GM12864 (cell line): ENCODE measurements at regions not wholly inside any gene's neighbourhood (a gene's known extent, or its start where the extent isn't known, plus 50 kb on each side); places are given as distances from the start of the nearest gene placed in this dataset.
"Not testable (repeated sequence)": the region's sequence is repeated elsewhere in the genome, so short reads cannot be mapped to it uniquely, and the experiment has no call there.

ENCODE experiments used
- DNase-seq: peaks from one replicate; pipeline ENCODE4 v3.0.0-alpha.2; 2011; ENCODE audit warnings: low read depth
- H3K4me3 ChIP-seq: 2 replicates; pipeline ENCODE4 v1.5.1; 2011; ENCODE audit warnings: mild to moderate bottlenecking, low read depth, low read length, control low read depth

DNA sequence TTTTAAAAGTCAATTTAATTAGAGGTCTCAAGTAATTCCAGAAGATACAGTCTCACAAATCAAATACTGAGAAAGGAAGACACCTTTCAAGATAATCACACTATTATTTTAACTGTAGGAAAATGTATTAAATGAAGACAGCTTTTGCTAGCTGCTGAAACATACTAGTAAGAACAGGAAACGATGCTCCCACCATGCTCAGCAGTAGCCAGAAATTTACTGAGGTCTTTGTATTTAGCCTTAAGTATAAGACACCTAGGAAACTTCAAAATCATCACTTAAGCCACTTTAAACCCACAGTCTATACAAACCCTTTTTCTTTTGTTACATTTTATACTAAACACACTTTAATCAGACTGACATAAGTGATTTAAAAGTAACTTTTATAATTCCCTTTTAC lies 72.7 kb upstream of the NPIPB12 start:
- DNase-seq, H3K4me3 ChIP-seq: not testable (repeated sequence)

DNA sequence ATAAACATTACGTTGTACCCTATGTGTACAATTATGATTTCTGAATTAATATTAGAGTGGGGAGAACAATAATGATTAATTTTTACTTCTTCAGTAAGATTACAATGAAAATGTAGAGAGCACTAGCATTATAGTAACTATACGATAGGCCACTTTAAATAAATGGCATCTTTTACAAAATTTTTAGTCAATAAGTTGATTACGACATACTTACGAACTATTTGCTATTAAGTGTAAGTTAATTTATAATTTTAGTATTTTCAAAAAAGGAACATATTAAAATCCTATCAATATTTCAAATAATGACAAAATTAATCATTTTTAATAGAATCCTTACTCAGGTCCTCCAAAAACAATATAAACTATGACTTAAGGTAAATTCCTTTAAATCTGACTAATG lies 75.6 kb upstream of the NPIPB12 start:
- DNase-seq, H3K4me3 ChIP-seq: not testable (repeated sequence)

DNA sequence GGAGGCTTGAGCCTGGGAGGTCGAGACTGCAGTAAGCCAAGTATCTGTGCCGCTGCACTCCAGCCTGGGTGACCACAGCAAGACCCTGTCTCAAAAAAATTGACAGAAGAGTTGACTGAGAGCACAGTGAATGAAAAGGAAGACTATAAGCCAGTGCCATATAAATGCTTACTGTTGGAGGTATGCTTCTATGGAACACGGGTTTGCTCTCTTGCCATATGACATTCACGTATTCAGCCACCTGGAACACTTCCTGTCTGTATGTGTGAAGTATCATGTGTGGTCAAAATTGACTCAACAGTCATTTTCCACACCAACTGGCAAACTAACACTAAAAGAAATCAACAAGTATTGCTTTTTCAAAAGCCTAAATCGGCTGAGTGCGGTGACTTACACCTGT lies 71.1 kb upstream of the SPN start:
- not testable (repeated sequence) for DNase-seq, H3K4me3 ChIP-seq

DNA sequence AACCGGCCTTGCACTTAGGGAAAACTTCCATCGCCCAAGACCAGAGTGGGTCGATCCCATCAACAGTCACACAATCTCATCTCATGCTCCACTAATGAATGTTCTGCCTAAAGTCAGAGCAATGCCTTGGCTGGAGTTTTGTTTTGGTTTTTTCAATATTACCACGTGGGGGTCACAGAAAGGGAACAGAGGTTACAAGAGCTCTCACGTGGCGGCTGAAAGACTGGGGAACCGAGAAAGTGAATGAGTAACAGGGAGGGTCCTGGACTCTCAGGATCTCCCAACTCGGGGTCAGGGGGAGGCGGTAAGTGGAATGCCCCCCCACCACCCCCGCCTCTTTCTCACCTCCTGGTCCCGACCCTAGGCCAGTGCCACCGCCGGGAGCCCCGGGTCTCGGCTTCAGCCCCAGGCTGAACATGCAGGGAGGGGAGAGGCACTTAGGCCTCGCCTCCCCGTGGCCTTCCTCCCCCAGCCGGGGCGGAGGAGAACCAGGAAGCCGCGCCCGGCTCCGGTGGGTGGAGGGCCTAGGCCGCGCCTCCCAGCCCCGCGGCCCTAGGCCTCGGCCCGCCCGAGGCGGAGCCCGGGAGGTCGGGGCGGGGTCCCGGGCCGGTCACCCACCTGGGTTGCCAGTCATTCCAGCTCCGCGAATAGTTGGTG lies 68.7 kb upstream of the SPN start:
- H3K4me3 ChIP-seq = peak overlapping the region; percentile 60
- DNase-seq = not testable (repeated sequence)

DNA sequence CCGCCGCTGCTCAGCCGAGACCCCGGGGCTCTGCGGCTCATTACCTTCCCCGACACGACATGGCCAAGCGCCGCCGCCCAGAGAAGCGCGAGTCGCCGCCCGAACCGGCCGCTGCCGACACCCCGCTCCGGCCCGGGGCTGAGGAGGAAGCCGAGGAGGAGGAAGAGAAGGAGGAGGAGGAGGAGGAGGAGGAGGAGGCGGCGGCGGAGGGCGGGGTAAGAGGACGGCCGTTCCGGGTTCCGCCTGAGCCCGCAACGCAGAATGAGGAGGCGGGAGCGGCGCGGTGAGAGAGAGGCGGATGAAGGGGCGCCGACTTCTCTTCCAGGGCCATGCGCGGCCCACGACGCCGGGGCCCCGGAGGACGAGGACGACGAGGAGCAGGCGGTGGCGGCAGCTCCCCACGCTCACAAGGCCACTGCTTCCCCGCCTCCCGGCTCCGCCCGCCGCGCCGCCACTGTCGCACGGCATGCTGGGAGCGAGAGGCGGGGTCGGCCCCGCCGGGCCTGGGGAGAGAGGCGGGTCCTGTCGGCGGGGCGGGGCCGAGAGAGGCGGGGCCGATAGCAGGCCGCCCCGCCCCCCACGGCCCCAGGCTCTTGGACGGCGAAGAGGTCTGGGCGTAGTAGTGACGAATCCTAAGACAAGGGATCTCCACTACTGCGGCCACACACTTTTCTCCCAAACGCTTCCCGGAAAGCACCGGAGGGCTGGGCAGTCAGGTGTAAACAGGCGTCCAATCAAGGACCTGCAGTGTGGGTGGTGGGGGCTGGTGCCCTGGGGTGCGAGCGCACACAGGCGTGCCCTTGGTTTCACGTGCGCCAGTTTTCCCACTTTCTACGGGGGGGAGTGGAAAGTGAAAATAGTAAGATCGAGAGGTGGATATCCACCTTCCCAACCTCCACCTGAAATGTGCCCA lies 67.9 kb upstream of the SPN start:
- DNase-seq = peak; percentile 43

DNA sequence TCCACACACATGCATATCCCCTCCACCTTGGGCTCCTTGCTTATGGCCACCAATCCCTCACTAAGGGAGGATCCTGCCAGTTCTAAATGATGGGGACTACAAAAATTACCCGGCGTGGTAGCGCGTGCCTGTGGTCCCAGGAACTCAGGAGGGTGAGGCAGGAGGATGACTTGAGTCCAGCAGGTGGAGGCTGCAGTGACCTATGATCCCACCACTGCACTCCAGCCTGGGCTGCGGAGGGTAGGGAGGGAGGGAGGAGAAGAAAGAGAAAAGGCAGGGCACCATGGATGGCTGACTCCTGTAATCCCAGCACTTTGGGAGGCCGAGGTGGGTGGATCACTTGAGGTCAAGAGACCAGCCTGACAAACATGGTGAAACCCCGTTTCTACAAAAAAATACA lies 66.0 kb upstream of the SPN start:
- not testable (repeated sequence) for H3K4me3 ChIP-seq, DNase-seq

More for the DNA sequence above, 67.9 kb upstream of the SPN start:
- peak overlapping the region; percentile 60 for H3K4me3 ChIP-seq

DNA sequence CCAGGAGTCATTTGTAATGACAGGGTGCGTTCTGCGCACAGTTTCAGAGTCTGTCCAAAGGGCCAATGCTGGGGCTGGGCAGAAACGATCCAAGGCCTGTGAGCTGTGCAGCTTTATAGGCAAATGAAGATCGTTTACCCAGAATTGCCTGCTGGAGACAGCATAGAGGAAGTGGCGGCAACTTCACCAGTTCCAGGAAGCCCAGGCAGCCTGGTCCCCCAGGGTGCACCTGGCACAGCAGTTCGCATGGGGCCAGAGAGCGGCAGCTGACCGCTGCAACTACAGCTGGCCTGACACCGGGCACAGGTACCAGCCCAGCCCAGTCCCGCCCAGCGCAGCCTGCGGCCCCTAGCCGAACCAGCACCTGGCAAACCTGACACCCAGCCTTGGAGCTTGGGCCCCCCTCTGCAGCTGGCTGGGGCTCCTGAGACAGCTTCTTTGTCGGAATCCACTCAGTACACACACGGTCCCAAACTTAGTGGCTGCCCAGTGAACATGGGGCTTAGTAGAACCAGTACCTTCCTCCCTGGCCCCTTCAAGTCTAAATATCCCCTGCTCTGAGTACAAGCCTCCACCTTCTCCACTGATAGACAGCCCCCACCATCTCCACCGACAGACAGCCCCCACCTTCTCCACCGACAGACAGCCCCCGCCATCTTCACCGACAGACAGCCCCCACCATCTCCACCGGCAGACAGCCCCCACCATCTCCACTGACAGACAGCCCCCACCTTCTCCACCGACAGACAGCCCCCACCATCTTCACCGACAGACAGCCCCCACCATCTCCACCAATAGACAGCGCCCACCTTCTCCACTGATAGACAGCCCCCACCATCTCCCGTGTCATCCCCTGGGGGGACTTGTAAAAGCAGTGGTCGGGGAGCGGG lies 62.7 kb upstream of the SPN start:
- DNase-seq = not testable (repeated sequence)
- H3K4me3 ChIP-seq = peak overlapping the region; percentile 38

DNA sequence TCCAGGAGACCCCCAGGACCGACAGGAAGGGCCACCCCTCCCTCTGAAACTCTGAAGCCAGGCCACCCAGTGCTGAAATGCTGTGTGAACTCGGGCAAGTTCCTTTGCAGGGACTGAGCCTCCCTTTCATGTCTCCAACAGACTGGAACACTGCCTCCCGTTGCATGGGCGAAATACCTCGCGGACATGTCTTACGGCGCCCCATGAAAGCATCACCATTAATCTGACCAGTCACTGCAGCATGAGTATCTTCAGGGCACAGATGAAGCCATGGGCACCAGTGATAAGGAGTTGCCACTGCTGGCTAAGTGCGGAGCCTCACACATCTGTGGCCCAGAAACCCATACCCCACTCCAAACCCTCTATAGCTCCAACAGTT lies 60.8 kb upstream of the SPN start:
- not testable (repeated sequence) for DNase-seq, H3K4me3 ChIP-seq

DNA sequence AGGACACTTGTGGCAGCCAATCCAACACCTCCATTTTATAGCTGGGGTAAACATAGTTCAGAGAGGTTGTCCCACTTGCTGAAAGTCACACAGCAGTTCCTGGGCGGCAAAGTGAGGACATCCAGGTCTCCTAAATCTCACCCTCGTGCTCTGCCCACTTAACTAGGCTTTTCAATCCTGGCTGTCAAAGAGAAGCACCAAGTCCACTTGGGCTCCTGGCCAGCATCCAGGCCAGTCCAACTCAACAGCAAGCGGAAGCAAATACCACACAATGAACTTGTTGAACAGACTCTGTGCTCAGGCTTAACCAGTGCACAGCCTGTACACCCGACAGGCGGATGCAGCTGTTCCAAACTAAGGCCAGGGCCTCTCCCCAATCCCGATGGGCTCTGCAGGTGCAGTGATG lies 60.4 kb upstream of the SPN start:
- not testable (repeated sequence) for DNase-seq

DNA sequence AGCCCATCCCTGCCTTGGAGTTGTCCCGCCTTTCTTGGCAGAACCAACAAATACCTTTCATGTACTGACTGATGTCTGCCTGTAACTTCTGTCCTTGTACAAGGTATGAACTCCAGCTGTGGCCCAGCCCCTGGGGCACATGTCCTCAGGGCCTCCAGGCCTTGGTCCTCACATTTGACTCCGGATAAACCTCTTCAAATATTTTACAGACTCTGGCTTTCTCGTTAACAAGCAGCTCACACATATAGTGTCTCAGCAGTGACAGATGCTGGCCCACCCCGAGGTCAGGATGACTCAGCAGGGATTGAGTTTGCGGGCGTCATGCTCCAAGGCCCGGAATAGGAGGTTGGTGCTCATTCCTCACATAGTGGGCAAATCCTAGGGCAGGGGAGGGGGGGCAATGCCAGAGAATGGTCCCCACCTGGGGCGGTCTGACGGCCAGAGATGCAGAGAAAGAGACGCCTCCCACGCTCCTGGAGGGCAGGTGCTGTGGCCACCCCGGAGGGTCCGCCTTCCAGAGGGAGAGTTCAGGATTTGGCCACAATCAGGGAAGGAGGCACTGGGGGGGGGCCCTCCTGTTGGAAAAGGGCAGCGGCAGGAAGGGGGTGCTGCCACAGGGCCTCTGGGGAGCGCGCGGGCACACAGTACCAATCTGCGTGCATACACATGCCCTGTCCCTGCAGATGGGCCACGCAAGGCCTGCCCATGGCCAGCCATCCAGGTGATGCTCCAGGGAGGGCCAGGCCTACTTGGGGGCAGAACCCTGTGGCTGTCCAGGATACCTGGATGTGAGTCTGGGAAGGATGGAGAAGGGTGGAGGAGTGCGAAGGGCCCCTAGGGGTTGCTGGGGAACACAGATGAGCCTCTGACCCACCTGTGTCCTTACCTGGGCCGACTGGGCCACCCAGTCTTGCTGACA lies 58.2 kb upstream of the SPN start:
- DNase-seq, H3K4me3 ChIP-seq: not testable (repeated sequence)

More for the DNA sequence above, 60.4 kb upstream of the SPN start:
- H3K4me3 ChIP-seq = not testable (repeated sequence)

DNA sequence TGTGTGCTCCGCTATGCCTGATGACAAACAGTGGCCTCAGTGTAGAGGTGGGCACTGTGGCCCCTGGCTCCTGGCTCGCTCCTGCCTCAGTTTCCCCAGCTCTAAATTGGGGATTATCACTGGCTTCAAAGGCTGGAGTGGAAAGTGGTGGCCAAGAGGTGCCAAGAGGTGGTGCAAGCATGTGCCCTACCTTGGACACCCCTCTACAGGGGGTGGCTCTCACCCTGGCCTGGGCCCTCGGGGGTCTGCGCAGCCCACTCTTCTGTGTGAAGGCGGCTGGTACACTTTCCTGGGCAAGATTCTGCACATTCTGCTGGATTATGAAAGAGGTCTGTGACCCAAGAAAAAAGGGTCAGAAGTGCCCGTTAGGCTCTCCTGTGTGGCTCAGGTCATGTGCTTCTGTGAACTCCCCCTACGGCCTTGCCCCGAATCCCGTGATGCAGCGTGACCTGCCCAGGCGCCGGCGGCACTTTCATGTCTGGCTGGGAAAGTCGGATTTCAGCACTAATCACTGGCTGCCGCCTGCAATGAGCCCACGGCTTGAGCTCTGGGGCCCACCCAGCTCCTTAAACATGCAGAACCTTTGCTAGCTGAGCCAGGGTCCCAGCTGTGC lies 57.3 kb upstream of the SPN start:
- DNase-seq, H3K4me3 ChIP-seq: not testable (repeated sequence)

DNA sequence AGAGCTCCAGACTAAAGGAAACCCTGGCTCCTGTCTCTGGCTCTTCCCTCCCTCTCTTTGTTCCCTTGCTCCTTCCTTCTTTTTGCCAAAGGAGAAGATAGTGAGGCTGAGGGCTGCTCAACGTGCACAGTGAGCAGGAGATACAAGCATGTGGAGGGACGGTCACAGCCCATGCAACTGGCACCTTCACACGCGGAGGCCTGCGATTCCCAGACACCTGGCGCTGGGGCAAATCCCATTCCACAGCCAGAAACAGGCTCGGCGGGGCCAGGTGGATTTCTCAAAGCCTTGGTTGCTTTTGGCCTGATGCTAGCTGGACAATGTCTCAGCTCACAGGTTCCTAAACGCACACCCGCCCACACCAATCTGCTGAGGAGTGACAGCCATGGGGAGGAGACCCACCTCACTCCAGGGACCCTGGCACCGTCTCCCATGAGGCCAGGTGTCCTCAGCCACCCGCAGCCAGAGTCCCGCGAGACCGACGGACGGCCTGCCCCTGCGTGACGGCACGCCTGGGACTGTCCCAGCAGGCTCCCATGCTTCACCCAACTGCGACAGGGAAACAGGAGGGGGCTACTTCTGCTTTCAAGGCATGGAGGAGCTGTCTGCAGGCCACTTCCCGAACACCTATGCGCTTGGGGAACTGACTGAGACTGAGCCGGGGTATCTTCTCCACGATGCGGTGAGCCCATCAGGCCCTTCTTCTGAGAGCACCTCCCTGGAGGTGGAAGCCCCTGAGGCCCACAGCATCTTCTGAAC lies 56.2 kb upstream of the SPN start:
- peak overlapping the region; percentile 41 for H3K4me3 ChIP-seq
- DNase-seq = not testable (repeated sequence)

DNA sequence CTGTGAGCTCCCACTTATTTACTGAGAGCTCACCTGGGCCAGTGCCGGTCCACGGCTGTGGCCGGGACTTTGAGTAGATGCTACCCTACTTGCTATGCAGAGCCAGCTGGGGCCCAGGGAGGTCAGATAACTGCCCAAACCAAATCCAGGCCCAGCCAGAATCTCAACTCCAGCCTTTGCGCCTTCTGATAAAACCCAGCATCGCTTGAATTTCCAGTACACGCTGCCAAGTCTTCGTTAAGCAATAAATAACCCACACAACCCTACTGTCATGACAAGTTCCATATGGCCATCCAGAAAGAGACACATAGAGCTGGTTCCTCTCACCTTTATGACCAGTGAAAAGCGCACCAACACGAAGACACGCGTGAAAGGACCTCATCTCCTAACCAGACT lies 55.6 kb upstream of the SPN start:
- not testable (repeated sequence) for DNase-seq
- H3K4me3 ChIP-seq = peak overlapping the region; percentile 41

DNA sequence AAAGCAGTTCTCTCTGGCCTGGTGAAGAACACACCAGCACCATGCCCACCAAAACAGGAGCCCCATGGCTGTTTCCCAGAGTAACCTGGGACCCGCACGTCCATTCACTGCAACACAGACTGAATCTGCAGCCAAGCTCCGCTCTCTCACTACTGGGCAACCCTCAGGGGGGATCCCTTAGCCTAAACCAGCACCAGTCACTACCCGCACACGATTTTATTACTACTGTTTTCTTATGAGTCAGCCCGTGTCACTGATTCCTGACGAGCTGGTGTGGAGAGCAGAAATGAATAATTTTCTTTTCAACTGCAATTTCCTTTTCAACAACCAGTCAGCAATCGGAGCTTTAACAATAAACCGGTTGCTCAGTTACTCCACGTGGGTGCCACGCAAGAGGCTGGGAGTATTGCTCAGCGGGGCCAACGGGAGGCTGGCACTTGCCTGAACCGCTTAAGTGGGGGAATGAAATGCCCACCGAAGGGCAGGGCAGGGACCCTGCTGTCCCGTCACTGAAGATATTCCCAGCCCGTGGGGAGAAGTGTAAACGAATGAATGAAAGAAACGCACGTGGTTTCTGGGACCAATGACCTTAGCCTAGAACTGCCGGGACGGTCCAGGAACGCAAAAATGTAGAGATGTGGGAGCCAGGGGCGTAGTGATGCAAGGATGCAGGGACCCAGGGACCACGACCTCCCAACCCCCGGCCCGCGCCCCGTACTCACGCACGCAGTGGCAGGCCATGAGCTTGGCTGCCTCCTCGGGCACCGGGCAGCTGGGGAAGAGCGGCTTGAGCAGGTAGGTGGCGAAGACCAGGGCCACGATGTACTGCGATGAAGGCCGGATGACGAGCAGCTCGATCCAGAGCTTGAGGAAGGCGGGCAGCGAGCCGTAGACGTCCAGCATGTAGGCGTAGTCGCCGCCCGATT lies 50.4 kb upstream of the SPN start:
- DNase-seq = not testable (repeated sequence)
- H3K4me3 ChIP-seq = peak overlapping the region; percentile 69
